DND-41 (cell line): ENCODE measurements at regions not wholly inside any gene's neighbourhood (a gene's known extent, or its start where the extent isn't known, plus 50 kb on each side); places are given as distances from the start of the nearest gene placed in this dataset.

Source experiments
- EZH2 ChIP-seq: IDR thresholded peaks from 3 replicates; pipeline ENCODE4 v1.6.1; 2012; ENCODE audit warnings: borderline replicate concordance, low read depth, mild to moderate bottlenecking, moderate library complexity, low read length, inconsistent platforms; ENCODE audit not compliant: severe bottlenecking
- TF ChIP-seq, protein P1 (sequence below): IDR thresholded peaks from 2 replicates; pipeline ENCODE4 v1.5.1; 2012; ENCODE audit warnings: borderline replicate concordance, low read length, moderate library complexity, mild to moderate bottlenecking; ENCODE audit not compliant: poor library complexity, severe bottlenecking; ENCODE audit errors: extremely low read depth

DNA sequence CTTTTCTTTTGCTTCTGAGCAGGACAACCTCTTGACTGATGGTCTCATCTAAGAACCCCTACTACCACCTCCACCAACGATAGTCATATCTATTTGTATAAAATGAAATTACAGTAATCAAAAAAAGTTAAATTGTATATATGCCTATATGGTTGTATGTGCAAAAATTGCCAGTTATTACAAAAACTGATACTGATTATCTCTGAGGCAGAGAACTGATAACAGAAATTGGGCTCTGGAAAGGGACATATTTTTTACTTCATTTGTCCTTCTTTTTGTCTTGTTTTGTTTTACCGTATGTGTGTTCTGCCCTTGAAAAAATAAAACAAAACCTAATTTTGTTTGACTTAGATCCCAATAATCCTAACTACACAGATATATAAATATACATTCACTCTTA is 574.4 kb upstream of the NOX3 start:
- TF ChIP-seq, protein P1, sequence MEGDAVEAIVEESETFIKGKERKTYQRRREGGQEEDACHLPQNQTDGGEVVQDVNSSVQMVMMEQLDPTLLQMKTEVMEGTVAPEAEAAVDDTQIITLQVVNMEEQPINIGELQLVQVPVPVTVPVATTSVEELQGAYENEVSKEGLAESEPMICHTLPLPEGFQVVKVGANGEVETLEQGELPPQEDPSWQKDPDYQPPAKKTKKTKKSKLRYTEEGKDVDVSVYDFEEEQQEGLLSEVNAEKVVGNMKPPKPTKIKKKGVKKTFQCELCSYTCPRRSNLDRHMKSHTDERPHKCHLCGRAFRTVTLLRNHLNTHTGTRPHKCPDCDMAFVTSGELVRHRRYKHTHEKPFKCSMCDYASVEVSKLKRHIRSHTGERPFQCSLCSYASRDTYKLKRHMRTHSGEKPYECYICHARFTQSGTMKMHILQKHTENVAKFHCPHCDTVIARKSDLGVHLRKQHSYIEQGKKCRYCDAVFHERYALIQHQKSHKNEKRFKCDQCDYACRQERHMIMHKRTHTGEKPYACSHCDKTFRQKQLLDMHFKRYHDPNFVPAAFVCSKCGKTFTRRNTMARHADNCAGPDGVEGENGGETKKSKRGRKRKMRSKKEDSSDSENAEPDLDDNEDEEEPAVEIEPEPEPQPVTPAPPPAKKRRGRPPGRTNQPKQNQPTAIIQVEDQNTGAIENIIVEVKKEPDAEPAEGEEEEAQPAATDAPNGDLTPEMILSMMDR = no peak
- TF ChIP-seq EZH2 = no peak
